K562 (cell line): ENCODE measurements at regions not wholly inside any gene's neighbourhood (a gene's known extent, or its start where the extent isn't known, plus 50 kb on each side); places are given as distances from the start of the nearest gene placed in this dataset.

Source experiments
- MAX ChIP-seq: sonication (generic); formaldehyde crosslinking; IDR thresholded peaks from 2 replicates; pipeline ENCODE4 v1.9.0; 2022; ENCODE audit warnings: mild to moderate bottlenecking, missing genetic modification reagents
- MTA2 ChIP-seq: fragments of 450-650 bp; IDR thresholded peaks from 2 replicates; pipeline ENCODE4 v1.6.1; 2016; ENCODE audit warnings: low read depth
- NFE2L1 ChIP-seq: fragments of 450-650 bp; IDR thresholded peaks from 2 replicates; pipeline ENCODE4 v1.6.1; 2016; ENCODE audit warnings: missing genetic modification characterization, low read depth, mild to moderate bottlenecking, missing compliant biosample characterization, moderate library complexity, borderline replicate concordance
- SP1 ChIP-seq: sonication (generic); formaldehyde crosslinking; IDR thresholded peaks from 2 replicates; pipeline ENCODE4 v1.8.1; 2022; ENCODE audit warnings: mild to moderate bottlenecking, missing genetic modification reagents
- ZNF717 ChIP-seq: fragments of 250-450 bp; sonication (Bioruptor Pico); IDR thresholded peaks from 2 replicates; pipeline ENCODE4 v1.5.0; 2021
- ZSCAN32 ChIP-seq: fragments of 450-650 bp; formaldehyde crosslinking; IDR thresholded peaks from 2 replicates; pipeline ENCODE4 v1.4.0; 2020; ENCODE audit warnings: mild to moderate bottlenecking, moderate library complexity

DNA sequence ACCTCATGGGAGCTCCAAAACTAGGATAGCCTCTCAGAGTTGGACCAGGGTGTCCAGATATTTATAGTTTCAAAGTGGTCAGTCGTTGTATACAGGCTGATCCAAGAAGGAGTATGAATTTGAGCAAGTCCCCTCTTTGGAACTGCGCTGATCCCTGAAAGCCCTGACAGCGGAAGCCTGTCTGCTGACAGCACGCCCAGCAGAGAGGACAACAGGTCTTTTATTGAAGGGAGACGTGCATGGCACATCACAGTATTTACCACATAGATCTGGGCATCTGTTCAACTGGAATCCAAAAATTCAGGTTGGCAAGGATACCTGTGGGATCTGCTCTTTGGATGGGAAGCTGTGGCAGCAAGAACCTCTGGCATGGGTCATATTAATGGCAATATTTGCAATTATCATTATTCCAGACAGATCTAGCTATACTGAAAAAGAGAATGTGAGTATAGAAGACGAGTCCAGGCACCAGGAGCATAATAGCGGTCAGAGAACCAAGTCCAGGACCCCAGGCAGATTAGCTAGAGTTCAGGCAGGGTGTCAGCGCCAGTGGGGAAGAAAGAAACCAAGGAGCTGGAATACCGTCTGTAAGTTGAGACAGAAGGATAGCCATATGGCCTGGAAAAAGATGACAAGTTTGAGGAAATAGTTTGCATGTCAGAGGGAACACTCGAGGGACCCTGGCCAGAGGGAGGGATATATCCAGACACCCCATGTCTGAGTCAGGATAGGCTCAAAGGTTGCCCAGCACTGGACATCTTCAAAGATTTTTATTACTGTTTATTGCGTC lies 260.4 kb upstream of the FANCL start:
- TF ChIP-seq SP1 (no peak), NFE2L1 (no peak), MAX (CRISPR knock-in tag) (no peak), MTA2 (no peak), ZNF717 (no peak), ZSCAN32 (CRISPR knock-in tag) (no peak)
